ENCODE measurements at regions not wholly inside any gene's neighbourhood (a gene's known extent, or its start where the extent isn't known, plus 50 kb on each side); places are given as distances from the start of the nearest gene placed in this dataset.
"Not testable (repeated sequence)": the region's sequence is repeated elsewhere in the genome, so short reads cannot be mapped to it uniquely, and the experiment has no call there.

GRCh38 chr5:62214701-62215100 is 91.3 kb upstream of the KIF2A start:
- TF ChIP-seq TCF12 (IDR thresholded peaks at IDR 0.05) (no peak), CHD2 (IDR thresholded peaks at IDR 0.05; ENCODE audit: low read length, partially characterized antibody) (no peak), EZH2phosphoT487 (IDR thresholded peaks at IDR 0.05; ENCODE audit: borderline replicate concordance, low read depth) (no peak), RFX5 (IDR thresholded peaks at IDR 0.05; ENCODE audit: low read length) (no peak), RCOR1 (IDR thresholded peaks at IDR 0.05; ENCODE audit: low read length) (no peak), REST (IDR thresholded peaks at IDR 0.05; ENCODE audit: low read depth, low read length) (no peak), FOXJ3 (CRISPR knock-in tag; IDR thresholded peaks at IDR 0.05) (no peak), MAX (IDR thresholded peaks at IDR 0.05; ENCODE audit: low read depth) (no peak), PBX3 (IDR thresholded peaks at IDR 0.05) (no peak), SIN3A (IDR thresholded peaks at IDR 0.05; ENCODE audit: borderline replicate concordance, low read depth, low read length) (no peak), GATA2 (CRISPR knock-in tag; IDR thresholded peaks at IDR 0.05) (no peak), ELF1 (IDR thresholded peaks at IDR 0.05) (no peak), TEAD4 (IDR thresholded peaks at IDR 0.05; ENCODE audit: borderline replicate concordance, insufficient read depth) (no peak), NRF1 (IDR thresholded peaks at IDR 0.05; ENCODE audit: low read depth, low read length) (no peak)
- Histone ChIP-seq H3K79me2 (ENCODE audit: insufficient read depth) (no peaks in the 10 kb centered on the region), H4K20me1 (ENCODE audit: insufficient read depth) (no peaks in the 10 kb centered on the region), H3K36me3 (replicated peaks in 1 of 2; ENCODE audit: control insufficient read depth in 1 of 2, insufficient read depth in 2 of 2, low read length in 1 of 2) (no peaks in the 10 kb centered on the region), H3K4me3 (ENCODE audit: low read depth in 2 of 2, low read length in 1 of 2) (no peak overlapping the region), H2AFZ (ENCODE audit: low read depth) (no peak overlapping the region), H3K9me3 (no peaks in the 10 kb centered on the region), H3K9me2 (no peaks in the 10 kb centered on the region), H3K27me3 (ENCODE audit: insufficient read depth) (no peaks in the 10 kb centered on the region), H3F3A (replicated peaks; ENCODE audit: insufficient read depth) (no peaks in the 10 kb centered on the region), H3K27ac (ENCODE audit: low read depth in 2 of 2, low read length in 1 of 2) (no peak overlapping the region), H3K4me2 (no peak overlapping the region), H3K9ac (no peak overlapping the region), H3K4me1 (ENCODE audit: control insufficient read depth in 1 of 2, insufficient read depth in 2 of 2, low read depth in 1 of 2, low read length in 1 of 2) (peaks cover 0 to 2% of the 10 kb centered on the region in 2 experiments; a peak in 1 of 4 replicates)
- 61% methylated on average over 2 of the region's 2 CpGs for WGBS (ENCODE audit: low lambda C conversion rate)
- CTCF ChIA-PET, result interaction anchor here (1.1 kb wide), 1 partner anchor 10 kb away, joined by 3 read pairs; no protein-coding TSS in a partner anchor
- POLR2A ChIA-PET, result no interaction called here
- DNase-seq, result no peak

- H3K4me2 ChIP-seq; H3K27ac ChIP-seq (ENCODE audit: low read depth in 2 of 2, low read length in 1 of 2); DNase-seq; H3K36me3 ChIP-seq (replicated peaks in 1 of 2; ENCODE audit: control insufficient read depth in 1 of 2, insufficient read depth in 2 of 2, low read length in 1 of 2); H3K9me3 ChIP-seq; H3K9ac ChIP-seq; H3F3A ChIP-seq (replicated peaks; ENCODE audit: insufficient read depth); CTCF ChIA-PET; H3K4me1 ChIP-seq (ENCODE audit: control insufficient read depth in 1 of 2, insufficient read depth in 2 of 2, low read depth in 1 of 2, low read length in 1 of 2); H3K4me3 ChIP-seq (ENCODE audit: low read depth in 2 of 2, low read length in 1 of 2); H3K79me2 ChIP-seq (ENCODE audit: insufficient read depth); H2AFZ ChIP-seq (ENCODE audit: low read depth); POLR2A ChIA-PET; H4K20me1 ChIP-seq (ENCODE audit: insufficient read depth); H3K9me2 ChIP-seq; H3K27me3 ChIP-seq (ENCODE audit: insufficient read depth): not testable (repeated sequence)
- WGBS (ENCODE audit: low lambda C conversion rate), result 43% methylated on average over 5 of the region's 5 CpGs
Observed at GRCh38 chr5:62216603-62217002, 89.4 kb upstream of the KIF2A start.

GRCh38 chr5:62217095-62217494 is 88.9 kb upstream of the KIF2A start:
- CTCF ChIA-PET; H4K20me1 ChIP-seq (ENCODE audit: insufficient read depth); H3F3A ChIP-seq (replicated peaks; ENCODE audit: insufficient read depth); DNase-seq; H2AFZ ChIP-seq (ENCODE audit: low read depth); H3K9me3 ChIP-seq; H3K9ac ChIP-seq; POLR2A ChIA-PET; H3K4me3 ChIP-seq (ENCODE audit: low read depth in 2 of 2, low read length in 1 of 2); H3K27me3 ChIP-seq (ENCODE audit: insufficient read depth); H3K79me2 ChIP-seq (ENCODE audit: insufficient read depth); H3K27ac ChIP-seq (ENCODE audit: low read depth in 2 of 2, low read length in 1 of 2); H3K4me1 ChIP-seq (ENCODE audit: control insufficient read depth in 1 of 2, insufficient read depth in 2 of 2, low read depth in 1 of 2, low read length in 1 of 2); H3K36me3 ChIP-seq (replicated peaks in 1 of 2; ENCODE audit: control insufficient read depth in 1 of 2, insufficient read depth in 2 of 2, low read length in 1 of 2); H3K9me2 ChIP-seq; H3K4me2 ChIP-seq: not testable (repeated sequence)
- WGBS (ENCODE audit: low lambda C conversion rate), result 25% methylated on average over 1 of the region's 1 CpG

GRCh38 chr5:62218860-62219259 is 87.1 kb upstream of the KIF2A start:
- DNase-seq; POLR2A ChIA-PET; H3K4me3 ChIP-seq (ENCODE audit: low read depth in 2 of 2, low read length in 1 of 2); CTCF ChIA-PET; H3K27me3 ChIP-seq (ENCODE audit: insufficient read depth); H3K79me2 ChIP-seq (ENCODE audit: insufficient read depth); H3K27ac ChIP-seq (ENCODE audit: low read depth in 2 of 2, low read length in 1 of 2); H3K36me3 ChIP-seq (replicated peaks in 1 of 2; ENCODE audit: control insufficient read depth in 1 of 2, insufficient read depth in 2 of 2, low read length in 1 of 2); H4K20me1 ChIP-seq (ENCODE audit: insufficient read depth); H2AFZ ChIP-seq (ENCODE audit: low read depth); H3K4me1 ChIP-seq (ENCODE audit: control insufficient read depth in 1 of 2, insufficient read depth in 2 of 2, low read depth in 1 of 2, low read length in 1 of 2); H3K9me3 ChIP-seq; H3K9ac ChIP-seq; H3F3A ChIP-seq (replicated peaks; ENCODE audit: insufficient read depth); H3K4me2 ChIP-seq; H3K9me2 ChIP-seq: not testable (repeated sequence)
- 23% methylated on average over 3 of the region's 3 CpGs for WGBS (ENCODE audit: low lambda C conversion rate)
